ENCODE measurements at regions not wholly inside any gene's neighbourhood (a gene's known extent, or its start where the extent isn't known, plus 50 kb on each side); places are given as distances from the start of the nearest gene placed in this dataset.

- TF ChIP-seq POLR2AphosphoS5 (IDR thresholded peaks at IDR 0.05) (no peak), POLR2A (IDR thresholded peaks at IDR 0.05) (no peak)
- TF ChIP-seq, protein P1, sequence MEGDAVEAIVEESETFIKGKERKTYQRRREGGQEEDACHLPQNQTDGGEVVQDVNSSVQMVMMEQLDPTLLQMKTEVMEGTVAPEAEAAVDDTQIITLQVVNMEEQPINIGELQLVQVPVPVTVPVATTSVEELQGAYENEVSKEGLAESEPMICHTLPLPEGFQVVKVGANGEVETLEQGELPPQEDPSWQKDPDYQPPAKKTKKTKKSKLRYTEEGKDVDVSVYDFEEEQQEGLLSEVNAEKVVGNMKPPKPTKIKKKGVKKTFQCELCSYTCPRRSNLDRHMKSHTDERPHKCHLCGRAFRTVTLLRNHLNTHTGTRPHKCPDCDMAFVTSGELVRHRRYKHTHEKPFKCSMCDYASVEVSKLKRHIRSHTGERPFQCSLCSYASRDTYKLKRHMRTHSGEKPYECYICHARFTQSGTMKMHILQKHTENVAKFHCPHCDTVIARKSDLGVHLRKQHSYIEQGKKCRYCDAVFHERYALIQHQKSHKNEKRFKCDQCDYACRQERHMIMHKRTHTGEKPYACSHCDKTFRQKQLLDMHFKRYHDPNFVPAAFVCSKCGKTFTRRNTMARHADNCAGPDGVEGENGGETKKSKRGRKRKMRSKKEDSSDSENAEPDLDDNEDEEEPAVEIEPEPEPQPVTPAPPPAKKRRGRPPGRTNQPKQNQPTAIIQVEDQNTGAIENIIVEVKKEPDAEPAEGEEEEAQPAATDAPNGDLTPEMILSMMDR (IDR thresholded peaks at IDR 0.05): no peak
These were observed 2220.5 kb downstream of the NCAM2 start for GRCh38 chr21:23218667-23219066.
